NOMO-1 (cell line): ENCODE measurements at regions not wholly inside any gene's neighbourhood (a gene's known extent, or its start where the extent isn't known, plus 50 kb on each side); places are given as distances from the start of the nearest gene placed in this dataset.

Experiments used
- DNase-seq, 2 experiments: peaks; one replicate each; lab custom pipeline; 2025; ENCODE audit not compliant: unreplicated experiment in 2 of 2; lab: John Stamatoyannopoulos, UW

DNA sequence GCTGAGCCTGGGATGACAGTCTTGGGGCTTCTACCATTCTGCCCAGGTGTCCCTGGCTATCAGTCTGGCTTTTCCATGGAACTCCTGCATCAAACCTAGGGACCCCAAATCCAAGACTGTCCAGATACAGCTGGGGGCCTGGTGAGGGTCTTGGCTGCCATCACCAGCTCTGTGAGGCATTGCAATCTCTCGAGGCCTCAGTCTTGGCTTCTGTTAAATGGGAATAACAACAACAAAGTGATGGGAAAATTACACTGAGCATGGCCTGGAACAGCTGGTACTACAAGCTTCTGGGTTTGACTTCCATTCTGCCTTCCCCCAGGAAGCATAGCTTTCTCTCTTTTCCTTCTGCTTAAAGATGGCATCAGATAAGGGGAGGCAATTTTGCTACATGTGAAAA is 50.0 kb upstream of the LCTL start:
- no peak for DNase-seq

DNA sequence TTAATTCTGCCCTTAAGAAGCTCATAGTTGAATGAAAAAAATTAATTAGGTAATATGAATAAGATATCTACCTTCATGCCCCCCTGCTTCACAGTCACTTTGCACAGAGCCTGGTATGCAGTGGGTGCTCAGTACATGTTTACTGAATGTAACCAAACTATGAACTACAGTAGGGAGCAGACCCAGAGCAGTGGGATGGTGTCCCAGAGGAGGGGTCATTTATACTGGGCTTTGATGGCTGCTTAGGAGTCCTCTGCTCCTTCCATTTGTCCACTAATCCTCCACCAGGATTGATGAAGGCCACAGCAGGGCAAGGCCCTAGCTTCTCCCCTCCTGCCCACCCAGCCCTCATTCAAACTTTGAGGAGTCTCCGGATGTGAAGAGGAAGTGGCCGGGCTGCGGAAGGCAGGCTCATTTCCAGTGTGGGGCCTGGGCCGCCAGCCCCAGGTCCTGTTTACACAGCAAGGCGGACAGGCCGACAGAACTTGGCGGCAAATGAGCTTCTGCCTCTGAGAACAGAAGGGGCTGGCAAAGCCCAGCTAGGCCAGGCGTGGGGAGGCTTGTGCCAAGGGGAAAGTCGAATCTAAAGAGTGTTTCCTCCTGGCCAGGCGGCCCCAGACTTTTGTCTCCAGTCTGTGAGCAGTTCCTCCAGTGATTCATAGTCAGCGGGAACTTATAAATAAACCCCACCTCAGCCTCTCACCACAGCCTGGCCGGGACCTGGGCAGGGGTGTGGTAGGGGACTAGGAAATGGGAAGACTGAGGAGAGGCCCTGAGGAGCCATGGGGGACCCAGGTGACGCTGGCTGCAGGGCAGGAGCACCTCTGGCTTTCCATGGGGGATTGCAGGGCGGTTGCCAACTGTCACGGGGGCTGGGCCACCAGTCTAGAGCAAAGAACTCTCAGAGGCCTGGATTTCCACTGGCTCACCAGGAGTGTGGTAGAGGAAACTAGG is 51.6 kb upstream of the LCTL start:
- DNase-seq, result peak; percentile 88 to 89

DNA sequence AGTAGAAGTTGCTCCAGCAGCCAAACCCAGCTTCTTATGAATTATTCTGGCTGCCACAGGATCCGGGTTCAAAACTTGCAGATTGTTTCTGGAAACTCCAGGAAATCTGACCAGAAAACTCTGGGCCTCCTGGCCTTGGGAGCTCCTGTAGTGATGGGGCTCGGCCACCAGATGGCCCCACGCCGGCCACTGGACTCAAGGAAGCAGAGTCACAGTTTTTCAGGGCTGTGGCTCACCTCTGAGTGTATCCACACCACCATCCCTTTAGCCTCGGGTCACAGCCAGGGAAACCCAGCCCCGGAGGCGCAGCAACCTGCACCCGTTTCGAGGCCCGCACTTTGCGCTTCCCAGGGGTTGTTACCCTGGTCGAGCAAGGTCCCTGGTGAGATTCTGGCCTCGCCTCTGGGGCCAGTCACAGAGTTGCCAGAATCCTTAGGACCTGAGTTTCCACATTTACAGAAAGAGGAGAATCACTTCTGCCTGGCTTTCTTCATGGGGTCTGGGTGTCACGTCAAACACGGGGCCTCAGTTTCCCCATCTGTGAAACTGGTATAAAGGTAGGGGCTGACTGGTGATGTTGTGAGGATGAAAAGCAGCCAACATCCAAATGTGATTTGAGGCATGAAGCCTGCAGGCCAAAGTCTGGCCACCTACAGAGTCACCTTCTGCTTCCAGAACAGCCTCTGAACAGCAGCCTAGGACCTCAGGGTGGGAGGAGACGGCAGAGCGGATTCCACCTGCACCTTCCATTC is 53.5 kb upstream of the LCTL start:
- peak; percentile 50 to 63 for DNase-seq

DNA sequence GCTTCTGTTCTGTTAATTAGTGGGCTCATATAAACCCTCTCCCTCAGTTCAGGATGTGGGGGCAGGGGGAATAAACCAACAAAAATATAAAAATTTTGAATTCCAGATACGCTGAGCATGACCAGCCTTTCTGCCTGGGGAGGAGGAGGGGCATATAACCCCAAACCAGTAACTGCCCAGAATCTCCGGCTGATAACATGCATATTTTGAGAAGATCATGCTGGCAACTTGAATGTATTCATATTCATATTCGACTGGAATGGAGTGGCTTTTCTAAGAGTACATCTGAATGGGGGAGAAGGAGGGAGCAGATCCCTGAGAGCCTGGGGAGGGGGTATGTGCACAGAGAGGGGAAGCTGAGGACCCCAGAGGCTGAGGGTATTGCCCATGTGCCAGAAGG is 54.5 kb upstream of the LCTL start:
- DNase-seq, result no peak

DNA sequence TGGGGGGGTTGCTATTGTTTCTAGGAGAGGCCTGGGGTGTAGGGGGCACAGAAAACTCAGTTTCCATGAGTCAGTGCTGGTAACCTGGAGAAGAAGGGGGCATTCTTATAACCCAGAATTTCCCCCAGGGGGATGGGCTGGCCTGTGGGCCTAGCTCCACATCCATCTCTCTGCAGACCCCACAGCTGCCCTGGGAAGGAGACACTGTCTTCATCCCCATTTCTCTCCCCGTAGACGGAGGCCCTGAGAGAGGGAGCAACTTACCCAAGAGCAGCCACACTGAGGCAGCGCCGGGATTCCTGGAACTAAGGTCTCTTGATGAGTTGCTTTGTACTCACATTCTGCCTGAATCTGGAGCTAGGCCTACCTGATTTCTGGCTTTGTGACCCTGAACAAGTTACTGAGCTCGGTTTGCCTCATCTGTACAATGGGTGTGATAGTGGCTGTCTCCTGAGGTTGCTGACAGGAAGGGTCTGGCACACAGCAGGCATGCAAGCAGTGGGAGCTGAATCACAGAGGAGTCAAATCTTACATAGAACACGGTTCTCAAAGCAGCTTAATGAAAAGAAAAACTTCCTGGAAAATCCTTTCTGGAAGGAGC is 55.0 kb upstream of the LCTL start:
- no peak for DNase-seq

DNA sequence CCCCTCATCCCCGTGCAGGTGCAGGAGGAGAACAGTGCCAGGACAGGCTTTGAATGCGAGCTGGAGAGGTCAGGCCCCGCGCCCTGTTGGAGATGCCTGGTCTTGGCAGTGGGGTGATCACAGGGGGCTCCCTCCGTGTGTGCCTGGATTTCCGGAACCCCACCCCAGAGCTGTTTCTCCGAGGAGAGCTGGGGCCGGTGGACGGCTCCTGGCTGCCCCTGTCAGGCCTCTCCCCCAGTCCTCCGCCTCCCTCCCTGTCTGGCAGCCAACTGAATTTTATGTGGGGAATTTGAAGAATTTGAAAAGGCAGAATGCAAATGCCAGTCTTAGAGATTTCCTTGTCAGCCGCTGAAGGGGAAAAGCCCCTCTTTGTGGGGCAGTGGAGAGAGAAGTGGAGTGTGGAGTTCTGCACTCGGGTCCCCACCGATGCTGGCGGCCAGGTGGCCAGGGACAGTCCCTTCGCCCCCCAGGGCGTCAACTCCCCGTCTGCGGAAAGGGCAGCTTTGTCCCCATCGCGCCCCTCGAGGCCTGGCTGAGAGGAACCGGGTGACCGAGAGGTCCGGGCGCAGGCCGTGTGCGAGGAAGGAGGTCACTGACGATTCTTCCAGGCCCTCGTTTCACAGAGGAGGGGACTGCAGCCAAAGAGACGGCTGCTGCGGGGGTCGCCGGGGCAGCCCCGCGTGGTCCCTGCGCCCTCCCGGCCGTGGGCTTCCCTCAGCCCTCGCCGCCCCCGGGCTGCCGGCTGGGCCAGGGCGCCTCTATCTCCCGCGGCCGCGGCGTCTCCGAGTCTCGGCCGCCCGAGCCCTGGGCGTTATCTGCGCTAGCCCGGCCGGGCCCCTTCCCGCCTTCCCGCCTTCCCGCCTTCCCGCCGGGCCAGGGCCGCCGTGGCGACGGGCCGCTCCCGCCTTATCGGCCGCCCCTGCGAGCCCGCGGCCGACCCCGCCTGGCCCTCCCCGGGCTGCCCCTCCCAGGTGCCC is 56.0 kb upstream of the LCTL start:
- DNase-seq, result no peak

DNA sequence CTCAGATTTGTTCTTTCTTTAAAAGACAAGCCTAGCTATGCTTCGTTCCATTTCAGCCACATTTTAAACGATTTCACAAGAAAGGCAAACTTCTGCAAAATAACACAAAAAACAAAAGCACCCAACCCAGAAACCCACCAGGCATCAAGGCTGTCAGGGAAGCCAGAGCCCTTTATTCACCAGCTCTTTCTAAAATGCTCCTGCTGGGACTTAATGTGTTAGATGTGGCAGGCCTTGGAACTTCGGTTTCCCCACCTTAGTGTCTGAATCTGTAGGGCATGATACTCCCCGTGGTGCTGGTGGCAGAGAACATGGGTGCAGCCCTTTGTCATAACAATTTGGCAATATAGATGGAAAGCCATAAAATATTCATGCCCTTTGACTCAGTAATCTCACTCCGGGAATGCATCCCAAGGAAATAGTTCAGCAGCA is 56.8 kb upstream of the LCTL start:
- peak in 1 of 2 experiments; percentile 4 for DNase-seq

DNA sequence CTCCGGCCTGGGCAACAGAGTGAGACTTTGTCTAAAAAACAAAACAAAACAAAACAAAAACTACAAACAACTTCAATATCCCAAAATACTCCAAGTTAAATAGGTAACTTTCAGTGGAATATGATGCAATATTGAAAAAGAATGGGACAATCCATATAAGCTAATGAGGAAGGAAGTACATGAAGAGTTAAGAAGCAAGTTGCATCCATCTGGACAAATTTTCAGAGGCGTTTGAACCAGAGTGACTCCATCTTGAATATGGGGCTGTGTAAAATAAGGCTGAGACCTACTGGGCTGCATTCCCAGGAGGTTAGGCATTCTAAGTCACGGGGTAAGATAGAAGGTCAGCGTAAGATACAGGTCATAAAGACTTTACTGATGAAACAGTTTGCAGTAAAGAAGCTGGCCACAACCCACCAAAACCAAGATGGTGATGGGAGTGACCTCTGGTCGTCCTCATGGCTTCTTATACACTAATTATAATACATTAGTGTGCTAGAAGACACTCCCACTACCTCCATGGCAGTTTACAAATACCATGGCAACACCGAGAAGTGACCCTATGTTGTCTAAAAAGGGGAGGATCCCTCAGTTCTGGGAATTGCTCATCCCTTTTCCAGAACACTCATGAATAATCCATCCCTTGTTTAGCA is 58.1 kb upstream of the LCTL start:
- no peak for DNase-seq

DNA sequence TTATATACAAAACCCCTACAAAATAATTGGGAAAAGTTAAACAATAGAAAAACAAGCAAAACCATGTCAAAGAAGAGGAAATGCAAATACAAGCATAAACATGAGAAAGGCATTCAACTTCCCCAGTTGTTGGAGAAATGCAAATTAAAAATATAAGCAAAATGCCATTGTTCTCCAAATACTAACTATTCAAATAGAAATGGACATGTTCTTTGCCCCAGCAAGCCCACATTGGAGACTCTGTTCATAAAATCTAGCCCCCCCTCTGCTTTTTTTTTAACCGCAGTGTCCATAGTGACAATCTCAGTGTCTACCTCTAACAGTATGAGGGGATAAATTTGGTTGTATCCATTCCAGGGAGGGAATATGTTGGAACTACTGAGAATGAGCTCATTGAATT is 59.7 kb upstream of the LCTL start:
- no peak for DNase-seq

DNA sequence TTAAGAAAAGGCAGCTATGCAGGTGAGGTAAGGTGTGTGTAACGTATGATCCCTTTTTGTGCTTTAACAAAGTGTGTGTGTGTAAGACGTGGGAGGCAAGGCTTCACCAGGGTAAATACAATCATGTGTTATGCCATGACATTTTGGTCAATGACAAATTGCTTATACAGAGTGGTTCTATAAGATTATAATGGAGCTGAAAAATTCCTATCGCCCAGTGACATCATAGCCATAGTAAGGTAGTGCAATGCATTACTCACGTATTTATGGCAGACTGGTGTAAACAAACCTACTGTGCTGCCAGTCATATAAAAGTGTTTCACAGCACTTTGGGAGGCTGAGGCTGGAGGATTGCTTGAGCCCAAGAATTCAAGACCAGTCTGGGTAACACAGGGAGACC is 60.2 kb upstream of the LCTL start:
- DNase-seq, result no peak

DNA sequence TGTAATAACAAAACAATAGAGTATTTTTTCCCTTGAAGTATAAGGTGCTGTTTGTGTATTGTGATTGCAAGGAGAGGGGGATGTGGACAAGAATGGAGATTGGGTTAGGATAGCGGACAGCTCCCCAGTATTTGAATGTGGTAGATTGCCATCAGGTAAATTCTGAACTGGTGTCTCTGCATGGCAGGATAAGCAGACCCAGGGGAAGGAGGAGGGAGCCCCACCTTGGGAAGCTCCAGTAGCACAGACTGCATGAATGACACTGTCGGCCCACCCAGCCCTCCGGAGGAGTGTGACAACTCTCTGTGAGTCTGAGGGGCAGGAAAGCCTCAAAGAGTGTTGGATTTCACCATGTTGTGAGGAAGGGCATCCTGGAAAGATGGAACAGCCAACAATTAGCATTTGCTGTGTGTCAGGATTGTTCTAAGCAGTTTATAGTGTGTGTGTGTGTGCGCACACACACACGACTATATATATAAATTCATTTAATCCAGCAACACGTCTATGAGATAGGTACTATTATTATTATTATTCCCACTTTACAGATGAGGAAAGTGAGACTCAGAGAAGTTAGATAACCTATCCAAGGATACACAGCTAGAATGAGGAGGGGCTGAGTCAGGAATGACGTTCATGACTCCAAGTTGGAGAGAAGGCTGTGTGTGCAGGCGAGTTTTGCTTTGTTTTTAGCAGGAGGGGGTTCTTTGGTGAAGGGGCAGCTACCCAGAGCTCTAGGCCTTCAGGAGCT is 63.4 kb upstream of the LCTL start:
- no peak for DNase-seq

DNA sequence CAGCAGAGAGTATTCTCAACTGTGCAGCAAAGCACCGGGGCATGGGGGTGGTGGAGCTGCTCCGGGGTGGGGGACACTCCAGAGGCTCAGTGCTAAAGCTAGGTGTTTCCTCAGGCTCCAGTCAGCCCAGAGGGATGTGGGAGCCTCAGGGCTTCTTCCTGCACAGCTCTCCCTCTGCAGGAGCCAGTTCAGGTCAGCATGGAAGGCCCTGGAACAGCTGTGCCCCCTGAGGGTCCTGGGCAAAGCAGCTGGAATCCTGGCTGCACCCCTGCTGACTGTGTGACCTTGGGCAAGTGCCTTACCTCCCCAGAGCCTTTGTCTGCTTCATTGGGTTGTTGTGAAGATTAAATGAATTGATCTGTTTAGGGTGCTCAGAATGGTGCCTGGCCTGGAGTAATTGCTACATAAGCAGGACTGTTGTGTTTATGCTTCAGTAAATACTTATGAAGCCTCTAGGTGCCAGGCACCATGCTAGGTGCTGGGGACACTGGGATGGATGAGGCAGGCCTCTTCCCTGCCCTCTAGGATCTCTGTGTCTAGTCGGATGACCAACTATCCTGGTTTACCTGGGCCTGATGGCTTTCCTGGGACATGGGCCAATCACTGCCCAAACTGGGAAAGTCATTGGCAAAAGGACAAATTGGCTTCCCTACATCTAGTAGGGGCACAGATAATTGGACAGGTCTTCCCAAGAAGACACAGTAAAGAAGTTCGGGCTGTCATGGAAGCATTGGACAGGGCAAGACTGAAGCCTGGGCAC is 64.2 kb upstream of the LCTL start:
- DNase-seq, result no peak

DNA sequence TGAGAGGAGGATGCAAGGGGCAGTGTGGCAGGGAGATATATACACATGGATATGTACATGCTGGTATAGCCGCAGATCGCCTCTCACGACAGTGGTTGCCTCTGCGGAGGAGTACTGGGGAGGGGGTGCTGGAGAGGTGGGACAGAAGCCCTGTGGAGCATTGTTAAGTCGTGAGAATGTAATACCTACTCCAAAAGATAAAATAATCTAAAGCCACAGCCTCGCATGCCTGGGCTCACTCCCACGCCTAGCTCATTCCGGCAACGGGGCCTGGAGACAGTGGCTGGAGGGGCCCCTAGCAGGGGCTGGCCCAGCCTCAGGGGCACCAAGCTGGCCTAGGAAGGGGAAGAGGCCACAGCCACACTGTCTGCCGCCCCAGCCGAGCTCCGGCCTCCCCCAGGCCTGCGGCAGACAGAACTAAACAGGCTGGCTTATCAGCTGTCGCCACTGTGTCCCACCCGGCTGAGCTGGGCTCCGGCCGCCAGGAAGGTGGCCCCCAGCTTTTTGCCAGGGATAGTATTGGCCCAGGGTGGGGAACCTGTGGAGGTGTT is 65.1 kb upstream of the LCTL start:
- no peak for DNase-seq

DNA sequence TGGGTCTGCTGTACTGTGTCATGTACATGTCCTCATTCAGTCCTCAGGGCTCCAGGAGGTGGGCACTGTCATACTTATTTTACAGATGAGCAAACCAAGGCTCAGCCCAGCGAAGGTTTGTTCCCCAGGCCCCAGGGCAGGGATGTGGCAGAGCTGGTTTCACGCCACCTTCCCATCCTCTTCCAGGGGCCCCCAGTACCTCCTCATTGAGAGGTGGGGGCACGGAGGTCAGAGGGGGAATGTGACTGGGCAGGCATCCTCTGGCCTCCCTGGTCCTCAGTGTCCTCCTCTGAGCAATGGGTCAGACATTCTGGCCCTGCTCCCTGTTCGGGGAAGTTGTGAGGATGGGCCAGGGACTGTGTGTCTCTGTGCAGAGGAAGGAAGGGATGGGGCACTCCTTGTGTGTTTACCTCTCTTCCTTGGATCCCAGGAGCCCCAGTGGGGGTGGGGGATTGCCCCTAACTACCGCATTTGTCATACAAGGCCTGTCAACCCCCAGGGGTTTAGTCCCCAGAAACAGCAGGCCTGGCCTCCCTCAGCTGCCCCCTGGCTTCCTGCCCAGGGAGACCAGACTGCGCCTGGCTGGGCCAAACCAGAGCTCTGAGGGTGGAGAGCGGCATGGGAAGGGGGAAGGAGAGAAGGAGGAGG is 65.9 kb upstream of the LCTL start:
- no peak for DNase-seq

DNA sequence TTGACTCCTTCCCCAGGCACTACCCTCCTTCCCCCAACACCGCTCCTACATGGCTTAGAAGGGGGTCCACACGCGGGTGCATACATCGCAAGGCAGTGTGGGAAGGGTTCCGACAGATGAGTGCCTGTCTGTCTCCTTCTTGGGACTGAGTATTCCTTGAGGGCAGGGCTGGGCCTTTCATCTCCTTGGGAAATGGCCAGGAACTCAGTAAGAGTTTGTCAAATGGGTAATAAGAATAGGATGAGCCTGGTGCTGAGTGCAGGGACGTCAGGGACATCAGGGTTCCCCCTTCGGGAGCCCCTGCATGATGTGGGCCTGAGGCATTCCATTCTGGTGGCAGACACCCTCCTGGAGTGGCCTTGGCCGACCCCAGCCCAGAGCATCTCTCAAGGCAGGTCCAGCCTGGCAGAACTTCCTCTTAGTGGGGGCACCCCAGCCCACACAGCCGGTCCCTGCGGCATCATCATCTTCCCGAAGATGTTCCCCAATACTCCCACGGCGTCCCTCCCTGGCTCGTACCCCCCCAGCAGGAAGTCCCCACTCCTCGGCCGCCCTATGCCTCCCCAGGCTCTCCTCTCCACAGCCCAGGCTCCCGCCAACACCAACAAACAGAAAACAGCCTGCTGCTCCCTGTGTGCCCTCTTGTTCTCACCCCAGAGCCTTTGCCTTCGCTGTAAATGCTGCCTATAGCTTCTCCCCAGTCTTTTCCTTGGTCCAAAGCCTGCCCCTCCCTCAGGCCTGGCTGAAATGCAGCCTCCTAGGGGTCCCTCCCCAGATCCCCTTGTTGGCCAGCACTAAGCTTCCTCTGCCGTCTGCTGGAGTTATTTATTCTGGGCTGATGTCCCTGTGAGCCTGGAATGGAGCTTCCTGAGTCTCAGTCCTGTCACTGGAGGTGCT is 67.5 kb upstream of the LCTL start:
- DNase-seq, result no peak

DNA sequence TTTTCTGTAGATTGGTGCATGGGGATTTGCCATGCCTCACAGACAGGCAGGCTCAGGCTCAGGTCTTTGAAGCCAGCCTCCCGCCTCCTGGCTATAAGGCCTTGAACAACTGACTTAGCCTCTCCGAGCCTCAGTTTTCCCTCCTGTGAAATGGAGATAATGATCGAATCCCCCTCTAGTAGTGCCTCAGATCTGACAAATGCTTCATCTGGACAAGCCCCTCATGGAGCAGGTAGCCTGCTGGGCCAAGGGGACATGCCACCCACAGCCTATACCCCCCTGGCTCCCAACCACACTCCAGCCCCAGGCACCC is 68.1 kb upstream of the LCTL start:
- DNase-seq, result no peak

DNA sequence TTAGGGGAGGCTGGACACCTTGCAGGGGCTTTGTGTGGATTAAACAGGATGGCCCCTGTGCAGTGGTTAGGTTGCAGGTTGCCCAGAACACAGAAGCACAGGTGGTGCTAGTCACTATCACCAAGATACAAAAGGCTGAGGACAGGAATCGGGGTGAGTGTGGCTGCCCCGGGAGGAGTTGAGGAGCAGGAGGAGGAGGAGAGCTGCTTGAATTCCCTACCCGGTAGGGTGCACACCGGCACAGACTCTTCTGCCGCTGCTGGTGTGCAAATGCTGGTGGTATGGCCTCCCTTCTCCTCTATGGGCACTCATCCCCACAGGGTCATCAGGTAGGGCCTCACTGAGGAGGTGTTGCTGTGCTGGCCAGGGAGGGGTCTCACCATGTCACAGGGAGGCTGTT is 67.5 kb upstream of the SMAD6 start:
- no peak for DNase-seq
